ENCODE measurements at regions not wholly inside any gene's neighbourhood (a gene's known extent, or its start where the extent isn't known, plus 50 kb on each side); places are given as distances from the start of the nearest gene placed in this dataset.

DNA sequence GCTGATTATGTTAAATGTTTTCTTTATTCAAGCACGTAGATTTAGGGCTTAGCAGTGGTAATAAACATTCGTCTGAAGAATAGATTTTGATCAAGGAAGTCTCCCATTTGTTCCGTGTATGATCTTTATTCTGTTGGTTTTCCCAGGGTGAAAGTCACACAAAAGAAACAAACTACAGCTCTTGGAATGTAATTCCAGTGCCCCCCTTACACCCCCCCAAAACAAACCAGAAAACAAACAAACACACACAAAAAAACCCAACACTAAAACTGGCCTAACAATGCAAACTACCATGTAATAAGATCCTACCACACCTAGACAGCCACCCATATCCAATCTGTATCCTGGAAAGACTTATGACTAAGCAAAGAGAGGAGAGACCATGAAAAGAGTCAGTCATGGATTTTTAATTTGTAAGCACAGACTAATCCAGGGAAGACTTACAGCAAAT, 196.2 kb upstream of the ELL2 start:
- no peak for DNase-seq

DNA sequence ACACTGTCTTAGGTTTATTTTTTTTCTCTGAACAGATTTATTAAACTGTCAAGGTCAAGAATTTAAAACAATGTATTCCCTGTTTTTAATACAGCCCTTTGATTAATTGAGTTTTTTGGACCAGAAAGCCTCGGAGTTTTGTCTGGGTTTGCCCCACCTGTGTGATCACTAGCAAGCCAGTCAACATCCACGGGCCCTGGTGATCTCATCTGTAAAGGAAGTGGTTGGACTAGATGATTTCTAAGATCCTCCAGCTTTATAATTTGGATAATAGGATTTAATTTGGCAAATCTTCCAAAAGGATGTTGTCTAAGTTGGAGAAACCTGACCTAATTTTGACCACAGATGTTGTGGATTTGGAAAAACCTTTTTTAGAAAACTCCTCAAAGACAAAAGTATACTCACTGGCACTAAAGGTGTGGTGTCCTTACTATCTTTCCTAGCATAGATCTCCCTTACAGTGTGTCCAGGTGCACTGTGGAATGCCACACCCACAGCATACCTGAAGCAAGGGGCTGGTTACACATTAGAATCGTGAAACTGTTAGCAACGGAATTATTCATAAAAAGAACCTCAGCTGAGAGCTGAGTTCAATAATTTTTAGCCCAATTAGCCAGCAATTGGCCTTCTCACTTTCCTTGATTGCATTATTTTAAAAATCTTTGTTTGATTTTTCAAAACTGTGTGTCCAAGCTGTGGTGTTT, 195.6 kb upstream of the ELL2 start:
- DNase-seq: no peak

GRCh38 chr5:96155147-96155546, 193.5 kb upstream of the ELL2 start:
- no peak for DNase-seq

DNA sequence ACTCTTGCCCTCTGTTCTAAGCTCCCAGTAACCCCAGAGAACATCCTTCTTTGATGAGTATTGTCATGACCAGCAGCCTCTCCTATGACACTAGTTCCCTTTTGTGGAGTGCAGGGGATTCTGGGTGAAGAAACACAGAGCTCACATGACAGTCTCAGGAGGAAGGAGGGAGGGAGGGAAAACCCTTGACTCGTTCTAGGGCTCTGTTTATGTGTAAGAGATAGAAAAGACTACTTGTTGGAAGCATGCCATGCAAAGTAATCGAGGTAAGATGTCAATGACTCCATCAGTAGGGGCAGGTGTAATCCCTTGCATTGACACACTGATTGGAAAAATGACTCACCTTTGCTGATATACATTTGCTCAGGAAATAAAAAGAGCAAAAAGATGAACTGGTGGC, 190.2 kb upstream of the ELL2 start:
- no peak for DNase-seq

DNA sequence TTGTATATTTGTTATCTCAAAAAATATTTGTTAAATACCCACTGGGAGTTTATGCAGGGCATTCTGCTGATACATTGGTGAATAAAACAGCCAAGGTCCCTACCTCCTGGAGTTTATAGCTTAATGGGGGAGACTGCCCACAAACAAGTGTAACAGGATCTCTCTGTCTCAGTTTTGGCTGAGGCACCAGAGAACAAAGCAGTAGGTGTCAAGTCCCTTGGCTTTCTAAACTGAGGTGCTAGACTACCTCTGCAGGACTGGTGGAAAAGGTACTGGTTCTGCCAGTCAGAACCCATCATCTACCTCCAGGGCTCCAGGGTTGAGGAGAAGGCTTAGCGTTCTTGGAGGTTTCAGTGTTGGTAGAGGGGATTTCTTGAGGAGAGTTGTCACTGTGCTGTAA, 188.4 kb upstream of the ELL2 start:
- no peak for DNase-seq

- DNase-seq: no peak
These were observed 187.9 kb upstream of the ELL2 start for GRCh38 chr5:96149546-96149945.

- DNase-seq: no peak
These were observed 187.4 kb upstream of the ELL2 start for GRCh38 chr5:96149021-96149420.

DNA sequence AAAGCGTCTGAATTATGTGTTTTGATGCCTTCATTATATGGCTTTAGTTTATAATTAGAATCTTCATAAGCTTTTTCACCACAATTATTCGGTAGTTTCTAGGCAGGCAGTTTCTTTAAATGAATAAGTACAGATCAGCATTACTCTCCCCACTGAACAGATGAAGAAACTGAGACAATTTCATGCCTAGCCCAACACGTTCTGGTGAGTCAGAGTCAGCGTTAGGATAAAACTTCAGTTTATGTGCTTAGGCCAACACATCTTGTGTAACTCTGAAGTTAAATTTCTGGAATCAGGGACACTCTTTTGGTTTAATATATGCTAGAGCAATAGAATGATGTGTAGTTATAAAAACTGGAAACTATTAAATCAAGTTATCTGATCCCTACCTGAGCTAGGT, 186.7 kb upstream of the ELL2 start:
- DNase-seq: no peak

DNA sequence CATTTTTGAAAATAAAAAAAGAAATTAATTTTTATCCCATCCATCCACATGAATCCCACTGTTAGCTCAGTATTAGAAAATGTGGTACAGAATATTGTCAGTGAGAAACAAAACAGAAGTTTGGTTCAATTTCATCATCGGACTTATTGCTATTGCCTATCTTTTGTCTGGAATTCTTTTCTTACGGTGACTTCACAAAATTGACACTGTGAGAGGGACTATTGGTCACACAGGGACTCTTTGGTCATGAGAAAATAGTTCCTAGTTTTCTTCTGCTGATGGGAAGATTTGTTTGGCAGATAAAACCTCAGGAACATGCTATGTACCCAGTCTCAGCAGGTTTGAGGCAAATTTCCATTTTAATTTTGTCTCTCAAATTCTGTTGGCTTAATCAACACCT, 186.2 kb upstream of the ELL2 start:
- DNase-seq: no peak

- no peak for DNase-seq
These were observed 185.0 kb upstream of the ELL2 start for GRCh38 chr5:96146675-96147074.

DNA sequence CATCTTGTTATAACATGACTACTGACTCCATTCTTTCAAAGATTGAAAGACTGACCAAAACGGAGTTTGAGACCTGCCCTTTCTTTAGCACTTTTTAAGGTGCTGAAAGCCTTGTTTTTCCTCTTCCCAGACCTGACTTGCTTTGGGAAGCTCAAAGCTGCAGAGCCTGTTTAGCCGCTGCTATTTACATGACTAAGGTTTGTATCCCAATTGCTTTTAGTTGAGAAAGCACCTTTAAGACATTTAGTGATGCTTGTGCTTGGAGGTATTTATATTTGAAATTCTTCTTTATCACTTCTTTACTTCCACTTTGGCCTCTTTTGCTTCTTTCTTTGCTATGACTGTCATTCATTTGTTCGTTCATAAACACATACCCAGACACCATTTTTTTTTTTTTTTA, 182.6 kb upstream of the ELL2 start:
- no peak for DNase-seq

- no peak for DNase-seq
These were observed 181.8 kb upstream of the ELL2 start for GRCh38 chr5:96143450-96143849.

GRCh38 chr5:96142786-96143434, 181.3 kb upstream of the ELL2 start:
- DNase-seq: no peak

DNA sequence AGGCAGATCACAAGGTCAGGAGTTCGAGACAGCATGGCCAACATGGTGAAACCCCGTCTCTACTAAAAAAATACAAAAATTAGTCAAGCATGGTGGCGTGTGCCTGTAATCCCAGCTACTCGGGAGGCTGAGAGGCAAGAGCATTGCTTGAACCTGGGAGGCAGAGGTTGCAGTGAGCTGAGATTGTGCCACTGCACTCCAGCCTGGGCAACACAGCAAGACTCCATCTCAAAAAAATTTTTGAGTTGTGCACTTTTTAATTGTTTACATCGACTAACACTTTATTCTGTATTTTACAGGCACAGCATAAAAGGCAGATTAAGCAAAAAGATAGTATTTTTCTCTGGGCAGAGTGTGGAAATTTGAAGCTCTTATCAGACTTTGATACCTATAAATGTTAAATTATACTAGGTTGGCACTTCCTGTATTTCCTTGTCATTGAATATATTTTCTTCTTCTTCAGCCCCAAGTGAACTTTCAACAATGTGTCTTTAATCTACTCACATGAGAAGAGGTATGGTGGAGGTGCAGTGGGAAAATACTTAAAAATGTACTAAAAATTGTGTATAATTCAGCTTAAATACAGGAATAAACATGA, 180.6 kb upstream of the ELL2 start:
- DNase-seq: no peak

DNA sequence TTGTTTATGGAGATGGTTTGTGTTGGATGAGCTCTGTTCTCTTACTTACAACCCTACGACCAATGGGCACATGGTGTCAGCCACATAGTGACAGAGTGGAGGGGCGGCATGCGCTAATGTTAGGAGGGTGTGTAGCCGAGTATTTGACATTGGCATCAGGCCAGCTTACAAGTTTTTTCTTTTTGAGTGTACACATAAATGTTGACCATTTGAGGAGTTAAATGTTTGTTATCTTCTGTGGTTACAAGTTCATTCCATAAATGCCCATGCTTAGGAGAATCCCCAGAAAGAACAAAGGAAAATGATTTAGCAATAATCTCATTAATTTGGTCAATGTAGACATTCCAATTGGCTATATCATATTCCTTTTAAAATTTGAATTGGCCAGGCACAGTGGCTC, 180.1 kb upstream of the ELL2 start:
- DNase-seq: no peak

DNA sequence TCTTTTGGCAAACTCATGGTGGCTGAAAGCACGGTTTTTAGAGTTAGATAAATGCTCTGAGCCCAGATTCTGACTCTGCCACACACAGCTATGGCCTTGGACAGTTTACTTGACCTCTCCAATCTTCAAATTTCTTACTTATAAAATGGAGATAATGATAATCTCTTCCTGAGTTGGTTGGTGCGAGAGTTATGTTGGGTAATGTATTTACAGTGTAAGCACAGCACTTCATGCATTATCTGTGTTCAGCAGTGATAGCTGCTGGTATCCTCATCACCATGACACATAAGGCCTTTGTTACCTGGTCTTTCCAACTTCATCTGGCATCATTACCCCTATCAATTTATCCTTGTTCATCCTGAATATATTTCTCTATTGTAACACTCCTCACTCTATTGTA, 178.8 kb upstream of the ELL2 start:
- no peak for DNase-seq

- no peak for DNase-seq
These were observed 178.4 kb upstream of the ELL2 start for GRCh38 chr5:96140084-96140483.

GRCh38 chr5:96134886-96135285, 173.2 kb upstream of the ELL2 start:
- DNase-seq: no peak

GRCh38 chr5:96133341-96134079, 171.9 kb upstream of the ELL2 start:
- DNase-seq: no peak

DNA sequence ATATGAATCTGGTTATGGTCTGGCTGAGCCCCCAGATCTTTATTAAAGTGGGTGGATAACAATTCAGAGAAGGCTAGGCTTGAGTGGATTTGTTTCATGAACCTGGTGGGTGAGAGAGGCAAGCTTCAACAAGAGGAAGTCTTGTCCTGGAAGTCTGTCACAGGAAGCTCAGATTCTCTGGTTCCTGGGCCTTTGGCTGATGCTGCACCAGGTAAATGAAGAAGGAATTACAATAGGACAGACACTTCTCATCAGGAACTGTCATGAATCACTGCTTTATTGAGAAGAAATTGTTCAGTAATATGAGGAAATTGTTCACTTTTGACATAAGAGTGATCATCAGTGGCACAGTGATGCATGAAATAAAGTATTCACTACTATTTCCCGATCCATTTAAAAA, 167.6 kb upstream of the ELL2 start:
- DNase-seq: no peak

DNA sequence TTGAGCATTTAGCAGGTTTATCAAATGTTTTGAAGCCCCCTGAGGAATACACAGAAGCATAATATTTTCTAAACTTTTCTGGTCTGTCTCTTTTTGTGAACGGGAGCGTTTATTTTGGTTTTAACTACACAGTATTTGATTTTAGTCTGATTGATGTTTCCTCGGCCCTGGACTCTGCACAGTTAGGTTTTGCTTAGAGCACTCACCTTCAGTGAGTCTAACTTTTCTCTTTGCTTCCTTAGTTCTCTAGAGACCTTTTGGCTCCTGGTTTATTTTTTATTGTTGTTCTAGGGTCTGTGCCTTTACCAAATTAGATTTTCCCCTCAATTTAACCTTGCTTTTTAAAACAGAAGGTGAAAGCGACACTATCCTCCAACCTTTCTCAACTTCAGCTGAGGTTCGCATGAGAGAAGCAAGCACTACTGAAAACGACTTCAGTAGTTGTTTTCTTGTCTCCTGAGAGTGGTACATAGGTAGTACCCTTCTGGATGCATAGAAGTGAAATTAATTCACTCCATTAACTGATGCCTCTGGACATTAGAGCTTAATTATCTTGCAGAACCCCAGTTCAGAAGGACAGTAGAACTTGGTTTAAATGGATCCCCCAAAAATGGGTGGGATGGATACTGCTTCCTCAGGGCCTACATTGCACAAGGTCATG, 166.7 kb upstream of the ELL2 start:
- DNase-seq: no peak

GRCh38 chr5:96127538-96127937, 165.9 kb upstream of the ELL2 start:
- no peak for DNase-seq

DNA sequence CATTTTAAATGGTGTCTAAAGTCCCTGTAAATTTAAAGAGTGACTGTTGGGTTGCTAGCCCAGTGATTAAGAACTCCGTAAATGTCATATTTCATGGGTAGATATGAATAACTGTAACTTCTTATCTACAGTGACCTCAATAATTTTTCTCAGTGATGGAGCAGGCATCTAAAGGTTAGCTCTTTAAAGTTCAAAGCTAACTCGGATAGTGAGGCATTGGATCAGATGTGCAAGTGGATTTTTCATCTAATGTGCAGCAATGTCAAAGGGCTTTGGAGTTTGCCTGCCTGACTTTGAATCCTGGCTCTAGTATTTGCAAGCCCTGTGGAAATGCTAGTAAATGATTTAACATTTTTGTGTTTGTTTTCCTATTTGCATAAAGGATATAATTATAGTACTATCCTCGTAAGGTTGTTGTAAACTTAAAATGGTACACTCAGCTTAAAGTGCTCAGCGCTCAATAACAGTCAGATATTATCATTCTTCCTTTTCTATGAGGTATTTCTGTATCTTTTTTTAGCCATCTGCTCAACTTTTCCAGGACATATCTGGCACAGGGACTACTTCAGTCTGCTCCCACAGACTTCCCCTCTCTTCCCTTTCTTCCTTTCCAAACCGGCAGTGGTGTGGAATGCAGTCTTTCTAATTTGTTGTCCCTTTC, 163.7 kb upstream of the ELL2 start:
- no peak for DNase-seq
